ENCODE measurements at regions not wholly inside any gene's neighbourhood (a gene's known extent, or its start where the extent isn't known, plus 50 kb on each side); places are given as distances from the start of the nearest gene placed in this dataset.

GRCh38 chr9:109599131-109599530 is 101.0 kb upstream of the PTPN3 start:
- DNase-seq (ENCODE audit: low read depth, low spot score) (no peak), FAIRE-seq (no peak)
- no peak overlapping the region for H3K27ac ChIP-seq (ENCODE audit: control insufficient read depth, insufficient read depth, low read length)
- no peak overlapping the region for H3K9ac ChIP-seq (ENCODE audit: control insufficient read depth, extremely low read depth, insufficient read depth, low read length)
- H3K27me3 ChIP-seq (ENCODE audit: control insufficient read depth, extremely low read depth, insufficient read depth, low read length), result peaks cover 9% of the 10 kb centered on the region
- H3K9me3 ChIP-seq (ENCODE audit: control insufficient read depth, low read depth, low read length), result no peaks in the 10 kb centered on the region
- TF ChIP-seq CTCF (optimal IDR thresholded peaks at IDR 0.05 in 1 of 3, IDR thresholded peaks at IDR 0.05 in 1 of 3, conservative IDR thresholded peaks at IDR 0.05 in 1 of 3; ENCODE audit: extremely low read depth in 1 of 3, insufficient read depth in 2 of 3, low read length in 3 of 3), result no peak
- H3K9me1 ChIP-seq (ENCODE audit: control insufficient read depth, extremely low read depth, insufficient read depth, low read length), result no peaks in the 10 kb centered on the region
- H3K4me2 ChIP-seq (ENCODE audit: control insufficient read depth, extremely low read depth, insufficient read depth, low read depth, low read length), result no peak overlapping the region
- no peaks in the 10 kb centered on the region for H3K4me1 ChIP-seq (ENCODE audit: control insufficient read depth, extremely low read depth, insufficient read depth, low read length)
- no peaks in the 10 kb centered on the region for H3K36me3 ChIP-seq (ENCODE audit: control insufficient read depth in 2 of 2, extremely low read depth in 1 of 2, insufficient read depth in 2 of 2, low read length in 2 of 2)
- dilution Hi-C loops (cut with MboI; ENCODE audit: extremely low pct_ligation_motif_present, low sequenced_read_pairs), result no loop called here
- H3K79me2 ChIP-seq (ENCODE audit: control insufficient read depth, insufficient read depth, low read length), result no peaks in the 10 kb centered on the region
- H2AFZ ChIP-seq (ENCODE audit: control insufficient read depth, low read length), result no peak overlapping the region
- H4K20me1 ChIP-seq (ENCODE audit: control insufficient read depth, extremely low read depth, insufficient read depth, low read length), result no peaks in the 10 kb centered on the region
- no peak overlapping the region for H3K4me3 ChIP-seq (ENCODE audit: control insufficient read depth in 2 of 3, extremely low read depth in 1 of 3, insufficient read depth in 2 of 3, low read depth in 1 of 3, low read length in 3 of 3)

- dilution Hi-C loops (cut with MboI; ENCODE audit: extremely low pct_ligation_motif_present, low sequenced_read_pairs), result no loop called here
- H3K27me3 ChIP-seq (ENCODE audit: control insufficient read depth, extremely low read depth, insufficient read depth, low read length), result peaks cover 9% of the 10 kb centered on the region
- H3K4me2 ChIP-seq (ENCODE audit: control insufficient read depth, extremely low read depth, insufficient read depth, low read depth, low read length), result no peak overlapping the region
- no peaks in the 10 kb centered on the region for H3K9me3 ChIP-seq (ENCODE audit: control insufficient read depth, low read depth, low read length)
- no peaks in the 10 kb centered on the region for H3K4me1 ChIP-seq (ENCODE audit: control insufficient read depth, extremely low read depth, insufficient read depth, low read length)
- H4K20me1 ChIP-seq (ENCODE audit: control insufficient read depth, extremely low read depth, insufficient read depth, low read length), result no peaks in the 10 kb centered on the region
- H3K27ac ChIP-seq (ENCODE audit: control insufficient read depth, insufficient read depth, low read length), result no peak overlapping the region
- no peak overlapping the region for H3K9ac ChIP-seq (ENCODE audit: control insufficient read depth, extremely low read depth, insufficient read depth, low read length)
- H3K4me3 ChIP-seq (ENCODE audit: control insufficient read depth in 2 of 3, extremely low read depth in 1 of 3, insufficient read depth in 2 of 3, low read depth in 1 of 3, low read length in 3 of 3), result no peak overlapping the region
- FAIRE-seq, result no peak
- H3K9me1 ChIP-seq (ENCODE audit: control insufficient read depth, extremely low read depth, insufficient read depth, low read length), result no peaks in the 10 kb centered on the region
- H3K36me3 ChIP-seq (ENCODE audit: control insufficient read depth in 2 of 2, extremely low read depth in 1 of 2, insufficient read depth in 2 of 2, low read length in 2 of 2), result no peaks in the 10 kb centered on the region
- no peak overlapping the region for H2AFZ ChIP-seq (ENCODE audit: control insufficient read depth, low read length)
- no peak for DNase-seq (ENCODE audit: low read depth, low spot score)
- no peak for TF ChIP-seq CTCF (optimal IDR thresholded peaks at IDR 0.05 in 1 of 3, IDR thresholded peaks at IDR 0.05 in 1 of 3, conservative IDR thresholded peaks at IDR 0.05 in 1 of 3; ENCODE audit: extremely low read depth in 1 of 3, insufficient read depth in 2 of 3, low read length in 3 of 3)
- no peaks in the 10 kb centered on the region for H3K79me2 ChIP-seq (ENCODE audit: control insufficient read depth, insufficient read depth, low read length)
Observed at GRCh38 chr9:109599711-109600110, 101.6 kb upstream of the PTPN3 start.
